ENCODE measurements at regions not wholly inside any gene's neighbourhood (a gene's known extent, or its start where the extent isn't known, plus 50 kb on each side); places are given as distances from the start of the nearest gene placed in this dataset.
"Not testable (repeated sequence)": the region's sequence is repeated elsewhere in the genome, so short reads cannot be mapped to it uniquely, and the experiment has no call there.

DNA sequence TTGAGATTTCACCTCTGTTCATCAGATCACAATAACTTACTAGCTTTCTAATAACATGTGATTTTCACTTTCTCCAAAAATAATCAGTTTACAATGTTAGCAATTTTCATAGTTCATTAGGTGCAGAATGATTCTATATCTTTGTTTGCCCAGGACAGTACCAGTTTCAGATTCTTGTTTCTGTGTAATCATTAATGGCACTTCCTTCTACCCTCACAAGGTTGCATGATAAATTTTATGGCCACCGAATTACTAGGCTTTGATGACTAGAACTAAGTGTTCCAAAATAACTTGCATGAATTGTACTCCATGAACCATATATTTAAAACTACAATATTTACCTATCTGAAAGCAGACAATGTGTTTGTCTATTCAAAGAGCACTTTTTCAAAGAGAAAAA, 442.3 kb downstream of the EPHA7 start:
- TF ChIP-seq, protein P1, sequence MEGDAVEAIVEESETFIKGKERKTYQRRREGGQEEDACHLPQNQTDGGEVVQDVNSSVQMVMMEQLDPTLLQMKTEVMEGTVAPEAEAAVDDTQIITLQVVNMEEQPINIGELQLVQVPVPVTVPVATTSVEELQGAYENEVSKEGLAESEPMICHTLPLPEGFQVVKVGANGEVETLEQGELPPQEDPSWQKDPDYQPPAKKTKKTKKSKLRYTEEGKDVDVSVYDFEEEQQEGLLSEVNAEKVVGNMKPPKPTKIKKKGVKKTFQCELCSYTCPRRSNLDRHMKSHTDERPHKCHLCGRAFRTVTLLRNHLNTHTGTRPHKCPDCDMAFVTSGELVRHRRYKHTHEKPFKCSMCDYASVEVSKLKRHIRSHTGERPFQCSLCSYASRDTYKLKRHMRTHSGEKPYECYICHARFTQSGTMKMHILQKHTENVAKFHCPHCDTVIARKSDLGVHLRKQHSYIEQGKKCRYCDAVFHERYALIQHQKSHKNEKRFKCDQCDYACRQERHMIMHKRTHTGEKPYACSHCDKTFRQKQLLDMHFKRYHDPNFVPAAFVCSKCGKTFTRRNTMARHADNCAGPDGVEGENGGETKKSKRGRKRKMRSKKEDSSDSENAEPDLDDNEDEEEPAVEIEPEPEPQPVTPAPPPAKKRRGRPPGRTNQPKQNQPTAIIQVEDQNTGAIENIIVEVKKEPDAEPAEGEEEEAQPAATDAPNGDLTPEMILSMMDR (IDR thresholded peaks at IDR 0.05), result no peak
- no peak overlapping the region for H3K27ac Mint-ChIP-seq
- POLR2A ChIA-PET, result no interaction called here
- H3K4me3 Mint-ChIP-seq, result no peak overlapping the region
- intact Hi-C loops (cut with micrococcal nuclease), result no loop called here
- DNase-seq (no peak), ATAC-seq (ENCODE audit: low read depth) (no peak)
- no peaks in the 10 kb centered on the region for H3K36me3 Mint-ChIP-seq (ENCODE audit: low read depth)
- CTCF ChIA-PET, result no interaction called here
- H3K9me3 Mint-ChIP-seq, result peaks cover 2% of the 10 kb centered on the region
- H3K4me1 Mint-ChIP-seq, result no peaks in the 10 kb centered on the region
- H3K27me3 Mint-ChIP-seq, result no peaks in the 10 kb centered on the region

DNA sequence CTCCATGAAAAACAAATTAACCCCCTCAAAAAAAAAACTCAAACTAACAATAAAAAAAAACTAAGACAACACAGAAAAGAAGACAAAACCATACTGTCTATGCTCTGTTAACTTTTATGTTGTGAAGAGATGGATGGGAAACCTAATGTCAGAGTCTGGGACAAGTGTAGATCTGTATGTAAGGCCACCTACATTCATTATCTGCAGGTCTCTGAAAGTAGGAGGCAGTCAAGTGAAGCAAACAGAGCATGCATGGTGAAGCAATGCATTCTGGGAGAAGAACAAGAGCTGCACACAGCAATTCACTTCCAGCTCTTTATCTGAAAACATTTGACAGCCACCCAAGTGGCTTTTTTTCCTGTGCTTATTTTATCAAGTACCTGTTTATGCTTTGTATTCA, 452.0 kb downstream of the EPHA7 start:
- Mint-ChIP-seq H3K4me3 (no peak overlapping the region), H3K27ac (no peak overlapping the region), H3K27me3 (no peaks in the 10 kb centered on the region), H3K4me1 (no peaks in the 10 kb centered on the region), H3K36me3 (ENCODE audit: low read depth) (no peaks in the 10 kb centered on the region), H3K9me3 (peaks cover 2% of the 10 kb centered on the region)
- ChIA-PET POLR2A (no interaction called here), CTCF (no interaction called here)
- DNase-seq (no peak), ATAC-seq (ENCODE audit: low read depth) (no peak)
- intact Hi-C loops (cut with micrococcal nuclease), result no loop called here
- TF ChIP-seq, protein P1 (IDR thresholded peaks at IDR 0.05), result no peak

DNA sequence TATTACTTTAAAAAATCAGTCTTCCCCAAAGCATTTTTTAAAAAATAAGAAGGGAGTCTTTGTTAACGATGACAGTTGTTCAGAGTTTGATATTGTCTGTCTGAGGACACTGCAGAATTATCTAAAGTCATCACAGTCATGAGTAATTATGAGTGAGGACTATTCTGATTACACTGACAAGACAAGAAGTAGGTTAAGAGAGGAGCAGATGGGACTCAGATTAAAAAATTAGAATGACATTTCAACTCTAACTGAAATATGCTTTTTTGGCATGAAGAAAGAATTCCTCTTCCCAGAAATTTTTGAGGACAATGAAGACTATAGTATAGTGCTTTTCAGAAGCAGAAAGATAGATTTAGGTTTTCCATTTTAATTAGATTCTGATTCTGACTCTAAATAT, 456.5 kb downstream of the EPHA7 start:
- intact Hi-C loops (cut with micrococcal nuclease), result no loop called here
- Mint-ChIP-seq H3K27ac (no peak overlapping the region), H3K4me1 (no peaks in the 10 kb centered on the region), H3K36me3 (ENCODE audit: low read depth) (no peaks in the 10 kb centered on the region), H3K4me3 (no peak overlapping the region), H3K9me3 (peaks cover 16% of the 10 kb centered on the region), H3K27me3 (no peaks in the 10 kb centered on the region)
- DNase-seq, result no peak
- TF ChIP-seq, protein P1 (IDR thresholded peaks at IDR 0.05), result no peak
- POLR2A ChIA-PET, result no interaction called here
- ATAC-seq (ENCODE audit: low read depth), result no peak
- CTCF ChIA-PET, result no interaction called here

DNA sequence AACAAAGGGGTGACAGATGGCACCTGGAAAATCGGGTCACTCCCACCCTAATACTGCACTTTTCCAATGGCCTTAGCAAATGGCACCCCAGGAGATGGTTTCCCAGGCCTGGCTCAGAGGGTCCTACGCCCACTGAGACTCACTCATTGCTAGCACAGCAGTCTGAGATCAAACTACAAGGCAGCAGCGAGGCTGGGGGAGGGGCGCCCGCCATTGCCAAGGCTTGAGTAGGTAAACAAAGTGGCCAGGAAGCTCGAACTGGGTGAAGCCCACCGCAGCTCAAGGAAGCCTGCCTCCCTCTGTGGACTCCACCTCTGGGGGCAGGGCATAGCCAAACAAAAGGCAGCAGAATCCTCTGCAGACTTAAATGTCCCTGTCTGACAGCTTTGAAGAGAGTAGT, 467.2 kb downstream of the EPHA7 start:
- H3K4me3 Mint-ChIP-seq; ATAC-seq (ENCODE audit: low read depth); H3K9me3 Mint-ChIP-seq; POLR2A ChIA-PET; H3K27me3 Mint-ChIP-seq; H3K36me3 Mint-ChIP-seq (ENCODE audit: low read depth); CTCF ChIA-PET; H3K27ac Mint-ChIP-seq; DNase-seq; intact Hi-C loops (cut with micrococcal nuclease); H3K4me1 Mint-ChIP-seq: not testable (repeated sequence)

DNA sequence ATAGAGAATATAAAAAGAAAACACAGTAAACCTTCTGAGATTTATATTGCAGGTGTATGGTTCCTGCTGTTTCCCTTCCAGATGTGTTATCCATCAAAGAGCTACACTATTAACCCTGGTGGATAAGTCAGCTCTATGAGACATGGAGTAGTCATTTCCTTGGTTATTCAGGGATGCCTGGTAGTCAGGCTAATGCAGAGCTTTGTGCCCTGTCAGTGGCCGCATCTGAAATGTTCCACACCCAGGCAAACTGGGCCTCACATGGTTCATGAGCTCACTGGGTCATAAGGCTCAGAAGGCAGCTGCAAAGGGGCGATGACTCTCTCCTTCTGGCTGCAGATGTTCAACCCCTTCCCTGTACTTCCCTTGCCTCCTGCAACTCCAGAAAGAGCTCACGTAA, 473.6 kb downstream of the EPHA7 start:
- H3K4me3 Mint-ChIP-seq, result no peak overlapping the region
- no peak for DNase-seq
- ATAC-seq (ENCODE audit: low read depth), result no peak
- H3K27me3 Mint-ChIP-seq, result no peaks in the 10 kb centered on the region
- POLR2A ChIA-PET, result no interaction called here
- CTCF ChIA-PET, result no interaction called here
- no peaks in the 10 kb centered on the region for H3K4me1 Mint-ChIP-seq
- H3K36me3 Mint-ChIP-seq (ENCODE audit: low read depth), result no peaks in the 10 kb centered on the region
- no peaks in the 10 kb centered on the region for H3K9me3 Mint-ChIP-seq
- no peak overlapping the region for H3K27ac Mint-ChIP-seq
- intact Hi-C loops (cut with micrococcal nuclease), result no loop called here
- TF ChIP-seq, protein P1 (IDR thresholded peaks at IDR 0.05), result no peak

DNA sequence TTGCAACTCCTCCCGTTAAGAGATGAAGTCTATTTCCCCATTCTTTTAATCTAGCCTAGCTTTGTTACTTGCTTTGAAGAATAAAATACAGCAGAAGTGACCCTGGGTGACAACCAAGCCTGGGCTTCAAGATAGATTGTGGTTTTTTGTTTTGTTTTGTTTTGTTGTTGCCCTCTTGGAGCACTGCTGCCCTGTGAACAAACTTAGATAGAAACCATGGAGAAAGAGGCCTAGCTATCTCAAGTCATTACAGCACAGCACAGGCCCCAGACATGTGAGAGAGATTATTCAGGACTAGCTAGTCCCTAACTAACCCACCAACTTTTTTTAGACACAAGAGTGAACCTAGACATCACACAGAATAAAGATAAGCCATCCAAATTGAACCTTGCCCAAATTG, 475.2 kb downstream of the EPHA7 start:
- DNase-seq (no peak), ATAC-seq (ENCODE audit: low read depth) (no peak)
- Mint-ChIP-seq H3K9me3 (peaks cover 2% of the 10 kb centered on the region), H3K4me1 (no peaks in the 10 kb centered on the region), H3K36me3 (ENCODE audit: low read depth) (no peaks in the 10 kb centered on the region), H3K4me3 (no peak overlapping the region), H3K27me3 (no peaks in the 10 kb centered on the region), H3K27ac (no peak overlapping the region)
- POLR2A ChIA-PET, result no interaction called here
- CTCF ChIA-PET, result no interaction called here
- intact Hi-C loops (cut with micrococcal nuclease), result no loop called here
- TF ChIP-seq, protein P1 (IDR thresholded peaks at IDR 0.05), result no peak

Measured in activated B cell treated with CpG ODN at 0.5 μM for 24 hours (primary cell).